K562 (cell line): ENCODE measurements at regions not wholly inside any gene's neighbourhood (a gene's known extent, or its start where the extent isn't known, plus 50 kb on each side); places are given as distances from the start of the nearest gene placed in this dataset.

Experiments used
- ATAC-seq: fragments of 200-7000 bp; cut with Tn5 transposase; 3 replicates; pipeline ENCODE4 v1.9.1; 2020; ENCODE audit warnings: moderate library complexity
- BruUV-seq: library from RNA; stranded (reverse); fragments of 400-500 nt; replicated peaks from 2 replicates; lab custom pipeline; 2021; lab: Mats Ljungman, UMichigan
- CTCF ChIA-PET: fragments of 300-600 bp; formaldehyde crosslinking; extraction: SDS; loops from one replicate; lab custom pipeline; 2021; ENCODE audit warnings: low intra/inter-chr PET ratio; lab: Yijun Ruan, JAX
- POLR2A ChIA-PET: fragments of 300-600, 350-650 bp; sonication (Branson Sonifier 250); formaldehyde crosslinking; extraction: SDS; loops from one replicate; lab custom pipeline; 2021; ENCODE audit warnings: antibody characterized with exemption, inconsistent platforms; lab: Yijun Ruan, JAX
- DNase-seq, 4 experiments: peaks; one replicate each; pipeline versions ENCODE4 v3.0.0 to v3.0.0-alpha.2; 2011 to 2018; ENCODE audit warnings: low spot score in 3 of 4, mixed read lengths in 3 of 4; ENCODE audit errors: extremely low read depth in 1 of 4
- FAIRE-seq: peaks from 2 replicates; lab custom pipeline; 2011; peaks lifted over from hg19 to GRCh38; lab: Jason Lieb, UNC
- H2AFZ ChIP-seq: 2 replicates; pipeline ENCODE4 v1.6.0; 2011; ENCODE audit warnings: low read depth, low read length, control low read depth, inconsistent platforms
- H3K27ac ChIP-seq: fragments of 200-600 bp; 3 replicates; pipeline ENCODE4 v1.8.0; 2011; ENCODE audit warnings: low read depth, mild to moderate bottlenecking, control low read depth, inconsistent platforms, low read length, moderate library complexity, mixed read lengths; ENCODE audit errors: extremely low read depth
- H3K27me3 ChIP-seq, 2 experiments: fragments of 300-600 bp in 1 of 2; 2 replicates in 1 of 2; 3 replicates in 1 of 2; pipeline versions ENCODE4 v1.6.0 to v1.8.0; 2011; ENCODE audit warnings: inconsistent platforms in 2 of 2, low read length in 2 of 2, mild to moderate bottlenecking in 1 of 2, mixed read lengths in 1 of 2, moderate library complexity in 1 of 2; ENCODE audit not compliant: control insufficient read depth in 2 of 2, insufficient read depth in 2 of 2
- H3K36me3 ChIP-seq: fragments of 300-600 bp; 3 replicates; pipeline ENCODE4 v1.8.0; 2011; ENCODE audit warnings: mild to moderate bottlenecking, low read length, inconsistent platforms; ENCODE audit not compliant: control insufficient read depth, insufficient read depth
- H3K4me1 ChIP-seq, 2 experiments: fragments of 200-600 bp in 1 of 2; replicated peaks in 1 of 2; 2 replicates in 1 of 2; 3 replicates in 1 of 2; pipeline versions ENCODE4 v1.5.1 to v1.8.0; 2011; ENCODE audit warnings: inconsistent platforms in 2 of 2, low read length in 2 of 2, mild to moderate bottlenecking in 1 of 2, mixed read lengths in 1 of 2, moderate library complexity in 1 of 2; ENCODE audit not compliant: control insufficient read depth in 2 of 2, insufficient read depth in 2 of 2
- H3K4me2 ChIP-seq: 2 replicates; pipeline ENCODE4 v1.6.1; 2011; ENCODE audit warnings: low read length, control low read depth, inconsistent platforms, mixed read lengths; ENCODE audit not compliant: insufficient read depth
- H3K4me3 ChIP-seq: fragments of 200-600 bp; sonication (generic), shearing (Covaris generic); 2 replicates; pipeline ENCODE4 v1.5.1; 2016; ENCODE audit warnings: control low read depth, inconsistent platforms
- H3K79me2 ChIP-seq: fragments of 200-600 bp; 3 replicates; pipeline ENCODE4 v1.8.0; 2011; ENCODE audit warnings: low read length, inconsistent platforms; ENCODE audit not compliant: control insufficient read depth, insufficient read depth
- H3K9ac ChIP-seq, 2 experiments: 2 replicates each; pipeline versions ENCODE4 v1.6.0 to v1.6.1; 2011; ENCODE audit warnings: low read depth in 2 of 2, low read length in 2 of 2, control low read depth in 1 of 2, inconsistent platforms in 1 of 2, mild to moderate bottlenecking in 1 of 2, mixed read lengths in 1 of 2; ENCODE audit not compliant: insufficient read depth in 1 of 2
- H3K9me1 ChIP-seq: one replicate; pipeline ENCODE4 v1.6.0; 2011; ENCODE audit warnings: inconsistent platforms, mild to moderate bottlenecking, low read length, moderate library complexity; ENCODE audit not compliant: control insufficient read depth, insufficient read depth
- H3K9me3 ChIP-seq: replicated peaks from 2 replicates; pipeline ENCODE4 v1.5.1; 2011; ENCODE audit warnings: low read depth, low read length, inconsistent platforms; ENCODE audit not compliant: control insufficient read depth, insufficient read depth
- H4K20me1 ChIP-seq: replicated peaks from 2 replicates; pipeline ENCODE4 v1.6.1; 2011; ENCODE audit warnings: low read length, inconsistent platforms, mixed read lengths; ENCODE audit not compliant: control insufficient read depth, insufficient read depth
- ARHGAP35 ChIP-seq: fragments of 450-650 bp; IDR thresholded peaks from 2 replicates; pipeline ENCODE4 v1.6.1; 2018; ENCODE audit not compliant: partially characterized antibody
- CBFA2T3 ChIP-seq: fragments of 450-650 bp; IDR thresholded peaks from 2 replicates; pipeline ENCODE4 v1.6.1; 2017
- CBX8 ChIP-seq: fragments of 200-600 bp; sonication (generic); IDR thresholded peaks from 2 replicates; pipeline ENCODE4 v1.6.1; 2012; ENCODE audit warnings: borderline replicate concordance, mixed run types, low read depth, mild to moderate bottlenecking, moderate library complexity, mixed read lengths, low read length, control low read depth, inconsistent platforms; ENCODE audit not compliant: poor library complexity, severe bottlenecking; ENCODE audit errors: extremely low read depth
- CHD2 ChIP-seq: IDR thresholded peaks from 2 replicates; pipeline ENCODE4 v1.6.1; 2011; ENCODE audit warnings: low read depth, low read length
- ETV5 ChIP-seq: sonication (generic); formaldehyde crosslinking; IDR thresholded peaks from 2 replicates; pipeline ENCODE4 v1.4.0; 2020; ENCODE audit warnings: low read depth, mild to moderate bottlenecking, missing genetic modification reagents
- JUNB ChIP-seq: fragments of 450-650 bp; formaldehyde crosslinking; conservative IDR thresholded peaks from 2 replicates; pipeline ENCODE4 v1.4.0; 2020; ENCODE audit warnings: mild to moderate bottlenecking
- MED1 ChIP-seq: sonication (generic); formaldehyde crosslinking; IDR thresholded peaks from 2 replicates; pipeline ENCODE4 v1.8.1; 2023; ENCODE audit warnings: missing genetic modification reagents, borderline replicate concordance
- MIER1 ChIP-seq: fragments of 450-650 bp; IDR thresholded peaks from 2 replicates; pipeline ENCODE4 v1.6.1; 2016; ENCODE audit warnings: antibody characterized with exemption, mild to moderate bottlenecking, low read depth
- NFE2L1 ChIP-seq: fragments of 450-650 bp; IDR thresholded peaks from 2 replicates; pipeline ENCODE4 v1.6.1; 2016; ENCODE audit warnings: missing genetic modification characterization, low read depth, mild to moderate bottlenecking, missing compliant biosample characterization, moderate library complexity, borderline replicate concordance
- NR2C1 ChIP-seq, 2 experiments: fragments of 450-650 bp; IDR thresholded peaks; 2 replicates each; pipeline ENCODE4 v1.6.1; 2017; ENCODE audit warnings: mild to moderate bottlenecking in 2 of 2, antibody characterized with exemption in 1 of 2, inconsistent platforms in 1 of 2, missing compliant biosample characterization in 1 of 2, missing genetic modification characterization in 1 of 2
- NR2C2 ChIP-seq, 2 experiments: fragments of 200-800 bp in 1 of 2; sonication (Bioruptor generic) in 1 of 2; sonication (generic) in 1 of 2; formaldehyde crosslinking in 1 of 2; IDR thresholded peaks; 2 replicates each; pipeline versions ENCODE4 v1.6.1 to v1.8.0; 2016 to 2022; ENCODE audit warnings: mild to moderate bottlenecking in 1 of 2, missing compliant biosample characterization in 1 of 2, missing genetic modification characterization in 1 of 2, missing genetic modification reagents in 1 of 2
- PTTG1 ChIP-seq: fragments of 450-650 bp; IDR thresholded peaks from 2 replicates; pipeline ENCODE4 v1.6.1; 2016; ENCODE audit warnings: low read depth, mild to moderate bottlenecking, missing genetic modification characterization, missing compliant biosample characterization
- RAD21 ChIP-seq, 2 experiments: fragments of 250-450 bp in 1 of 2; fragments of 450-650 bp in 1 of 2; sonication (Bioruptor Pico) in 1 of 2; formaldehyde crosslinking in 1 of 2; IDR thresholded peaks in 1 of 2; conservative IDR thresholded peaks in 1 of 2; 2 replicates each; pipeline versions ENCODE4 v1.4.0 to v1.8.0; 2020 to 2022; ENCODE audit warnings: mild to moderate bottlenecking in 2 of 2, moderate library complexity in 1 of 2
- SAP30 ChIP-seq: fragments of 200-600 bp; sonication (generic); IDR thresholded peaks from 2 replicates; pipeline ENCODE4 v1.6.1; 2012; ENCODE audit warnings: borderline replicate concordance, low read depth, mild to moderate bottlenecking, moderate library complexity, low read length, control low read depth, inconsistent platforms; ENCODE audit not compliant: insufficient read depth, poor library complexity, severe bottlenecking
- XRCC3 ChIP-seq: fragments of 450-650 bp; IDR thresholded peaks from 2 replicates; pipeline ENCODE4 v1.6.1; 2017; ENCODE audit warnings: mild to moderate bottlenecking, moderate library complexity
- ZNF140 ChIP-seq: fragments of 250-450 bp; sonication (Bioruptor Pico); IDR thresholded peaks from 2 replicates; pipeline ENCODE4 v1.8.0; 2021; ENCODE audit warnings: moderate library complexity, mild to moderate bottlenecking, inconsistent platforms
- ZNF408 ChIP-seq: fragments of 250-450 bp; sonication (Bioruptor Pico); IDR thresholded peaks from 2 replicates; pipeline ENCODE4 v1.4.0; 2020; ENCODE audit warnings: low read depth, mild to moderate bottlenecking, moderate library complexity
- WGBS: fragments of 100-300 bp; shearing (Covaris generic); methylation state at CpG from one replicate; pipeline ENCODE4 v1.1.6; 2016; ENCODE audit warnings: low coverage, mixed read lengths; ENCODE audit not compliant: insufficient coverage; ENCODE audit errors: missing lambda C conversion rate; 5-methylcytosine and 5-hydroxymethylcytosine counted together
- in situ Hi-C: fragments of 300-500 bp; cut with MboI; formaldehyde crosslinking; loops from 4 replicates; pipeline ENCODE4 v1.15.0; 2018; ENCODE audit warnings: inconsistent platforms, mixed read lengths
- intact Hi-C: fragments of 100-400 bp; cut with micrococcal nuclease; formaldehyde crosslinking; loops from 2 replicates; pipeline ENCODE4 v1.14.2; 2022
- TF ChIP-seq, protein P1 (sequence below): sonication (generic); formaldehyde crosslinking; IDR thresholded peaks from 2 replicates; pipeline ENCODE4 v1.8.0; 2022; ENCODE audit warnings: mild to moderate bottlenecking, missing genetic modification reagents
- TF ChIP-seq, protein P2 (sequence below): fragments of 250-450 bp; sonication (Bioruptor Pico); IDR thresholded peaks from 2 replicates; pipeline ENCODE4 v1.4.0; 2020; ENCODE audit warnings: mild to moderate bottlenecking

DNA sequence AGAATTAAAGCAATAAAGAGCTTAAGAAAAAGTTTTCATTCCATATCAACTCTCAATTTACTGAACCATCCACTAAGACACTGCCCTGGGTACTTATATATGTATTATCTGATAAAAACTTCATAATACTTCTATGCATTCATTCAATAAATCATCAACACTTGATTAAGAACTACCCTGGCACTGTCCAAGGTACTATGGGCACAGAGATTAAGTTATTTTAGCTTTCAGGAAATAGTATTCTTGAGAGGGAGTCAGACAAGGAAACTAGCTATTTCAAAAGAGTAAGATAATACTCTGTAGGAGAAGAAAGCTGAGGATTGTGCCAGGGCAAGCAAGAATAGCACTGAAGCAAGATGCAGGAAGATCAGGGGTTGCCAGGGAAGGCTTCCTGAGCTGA, 640.8 kb downstream of the FAM181B start (continued):
- TF ChIP-seq ZNF140 (no peak), XRCC3 (no peak), NR2C1 (IDR thresholded peaks at IDR 0.05) (no peak), NR2C1 (tag; IDR thresholded peaks at IDR 0.05) (no peak), MIER1 (no peak), SAP30 (no peak)
- TF ChIP-seq, protein P1, sequence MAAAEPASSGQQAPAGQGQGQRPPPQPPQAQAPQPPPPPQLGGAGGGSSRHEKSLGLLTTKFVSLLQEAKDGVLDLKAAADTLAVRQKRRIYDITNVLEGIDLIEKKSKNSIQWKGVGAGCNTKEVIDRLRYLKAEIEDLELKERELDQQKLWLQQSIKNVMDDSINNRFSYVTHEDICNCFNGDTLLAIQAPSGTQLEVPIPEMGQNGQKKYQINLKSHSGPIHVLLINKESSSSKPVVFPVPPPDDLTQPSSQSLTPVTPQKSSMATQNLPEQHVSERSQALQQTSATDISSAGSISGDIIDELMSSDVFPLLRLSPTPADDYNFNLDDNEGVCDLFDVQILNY (CRISPR knock-in tag) = no peak

DNA sequence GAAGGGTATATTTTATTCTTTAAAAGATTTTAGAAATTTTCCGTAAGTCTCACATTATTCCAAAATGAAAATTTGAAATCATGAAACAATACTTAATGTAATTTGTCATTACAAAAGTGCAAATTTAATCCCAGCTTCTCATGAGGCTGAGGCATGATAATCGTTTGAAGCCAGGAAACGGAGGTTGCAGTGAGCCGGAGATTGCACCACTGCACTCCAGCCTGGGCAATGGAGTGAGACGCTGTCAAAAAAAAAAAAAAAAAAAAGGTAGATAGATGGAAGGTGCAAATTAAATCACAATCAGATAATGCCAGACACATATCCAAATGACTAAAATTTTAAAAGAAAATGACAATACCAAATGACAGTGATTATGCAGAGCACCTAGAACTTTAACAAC, 644.2 kb downstream of the FAM181B start:
- no peak overlapping the region for H3K27ac ChIP-seq
- no peaks in the 10 kb centered on the region for H3K27me3 ChIP-seq
- H3K4me3 ChIP-seq = no peak overlapping the region
- no peak overlapping the region for H3K4me2 ChIP-seq
- no peaks in the 10 kb centered on the region for H3K4me1 ChIP-seq
- CTCF ChIA-PET = no interaction called here
- H3K79me2 ChIP-seq = no peaks in the 10 kb centered on the region
- no peaks in the 10 kb centered on the region for H3K36me3 ChIP-seq
- H2AFZ ChIP-seq = no peak overlapping the region
- POLR2A ChIA-PET = no interaction called here
- intact Hi-C loops = no loop called here
- H4K20me1 ChIP-seq = no peaks in the 10 kb centered on the region
- no peaks in the 10 kb centered on the region for H3K9me1 ChIP-seq
- in situ Hi-C loops = no loop called here
- no peak overlapping the region for H3K9ac ChIP-seq
- no peaks in the 10 kb centered on the region for H3K9me3 ChIP-seq
- DNase-seq (no peak), ATAC-seq (no peak), FAIRE-seq (no peak)
- TF ChIP-seq JUNB (no peak), CBFA2T3 (no peak), PTTG1 (tag) (no peak), NFE2L1 (no peak), MED1 (CRISPR knock-in tag) (no peak), ARHGAP35 (no peak), CHD2 (no peak), ZNF408 (CRISPR knock-in tag) (no peak), CBX8 (no peak), NR2C2 (CRISPR knock-in tag; IDR thresholded peaks at IDR 0.05) (no peak), NR2C2 (tag; IDR thresholded peaks at IDR 0.05) (no peak), RAD21 (CRISPR knock-in tag; conservative IDR thresholded peaks at IDR 0.05 in 1 of 2, IDR thresholded peaks at IDR 0.05 in 1 of 2) (no peak), ETV5 (CRISPR knock-in tag) (no peak)
- TF ChIP-seq, protein P2, sequence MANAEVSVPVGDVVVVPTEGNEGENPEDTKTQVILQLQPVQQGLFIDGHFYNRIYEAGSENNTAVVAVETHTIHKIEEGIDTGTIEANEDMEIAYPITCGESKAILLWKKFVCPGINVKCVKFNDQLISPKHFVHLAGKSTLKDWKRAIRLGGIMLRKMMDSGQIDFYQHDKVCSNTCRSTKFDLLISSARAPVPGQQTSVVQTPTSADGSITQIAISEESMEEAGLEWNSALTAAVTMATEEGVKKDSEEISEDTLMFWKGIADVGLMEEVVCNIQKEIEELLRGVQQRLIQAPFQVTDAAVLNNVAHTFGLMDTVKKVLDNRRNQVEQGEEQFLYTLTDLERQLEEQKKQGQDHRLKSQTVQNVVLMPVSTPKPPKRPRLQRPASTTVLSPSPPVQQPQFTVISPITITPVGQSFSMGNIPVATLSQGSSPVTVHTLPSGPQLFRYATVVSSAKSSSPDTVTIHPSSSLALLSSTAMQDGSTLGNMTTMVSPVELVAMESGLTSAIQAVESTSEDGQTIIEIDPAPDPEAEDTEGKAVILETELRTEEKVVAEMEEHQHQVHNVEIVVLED (CRISPR knock-in tag) = no peak
- WGBS = 0% methylated on average over 5 of the region's 5 CpGs
- BruUV-seq = no TSS peak
